AG04449 (cell line): ENCODE measurements at regions not wholly inside any gene's neighbourhood (a gene's known extent, or its start where the extent isn't known, plus 50 kb on each side); places are given as distances from the start of the nearest gene placed in this dataset.

ENCODE experiments used
- CTCF ChIA-PET: fragments of 350-600 bp; formaldehyde crosslinking; extraction: SDS; loops from one replicate; lab custom pipeline; 2021; ENCODE audit warnings: antibody characterized with exemption; lab: Yijun Ruan, JAX
- POLR2A ChIA-PET: fragments of 400-600, 350-600 bp; formaldehyde crosslinking; extraction: SDS; loops from one replicate; lab custom pipeline; 2020; ENCODE audit warnings: antibody characterized with exemption, inconsistent platforms; lab: Yijun Ruan, JAX
- DNase-seq: peaks from one replicate; pipeline ENCODE4 v3.0.0-alpha.2; 2010; ENCODE audit warnings: low read depth, low spot score
- H3K4me3 ChIP-seq: 2 replicates; pipeline ENCODE4 v1.5.1; 2011; ENCODE audit warnings: low read depth, mild to moderate bottlenecking, control low read depth, low read length
- CTCF ChIP-seq: IDR thresholded peaks from one replicate; pipeline ENCODE4 v1.5.1; 2011; ENCODE audit warnings: mild to moderate bottlenecking, moderate library complexity, low read length, control low read depth, inconsistent platforms; ENCODE audit not compliant: insufficient read depth; ENCODE audit errors: missing control alignments

DNA sequence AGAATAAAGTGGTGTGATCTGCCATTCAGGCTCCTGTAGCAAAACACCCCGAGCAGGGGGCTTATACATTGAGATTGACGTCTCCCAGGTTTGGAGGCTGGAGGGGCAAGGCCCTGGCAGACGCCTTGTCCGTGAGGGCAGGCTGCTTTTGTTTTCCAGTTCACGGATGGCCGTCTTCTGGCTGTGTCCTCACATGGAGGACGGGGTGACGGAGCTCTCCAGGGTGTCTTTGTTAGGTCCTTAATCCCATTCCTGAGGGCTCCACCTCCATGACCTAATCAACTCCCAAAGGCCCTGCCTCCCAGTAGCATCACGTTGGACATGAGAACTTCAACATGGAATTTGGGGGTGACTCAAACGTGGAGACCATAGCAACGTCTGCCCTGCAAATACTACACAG, 147.7 kb downstream of the KIF26A start:
- no peak for TF ChIP-seq CTCF
- ChIA-PET POLR2A (no interaction called here), CTCF (no interaction called here)
- no peak overlapping the region for H3K4me3 ChIP-seq
- DNase-seq, result no peak

- no peak for TF ChIP-seq CTCF
- POLR2A ChIA-PET, result no interaction called here
- no peak overlapping the region for H3K4me3 ChIP-seq
- CTCF ChIA-PET, result no interaction called here
- DNase-seq, result no peak
These were observed 148.1 kb downstream of the KIF26A start for GRCh38 chr14:104286496-104286895.

DNA sequence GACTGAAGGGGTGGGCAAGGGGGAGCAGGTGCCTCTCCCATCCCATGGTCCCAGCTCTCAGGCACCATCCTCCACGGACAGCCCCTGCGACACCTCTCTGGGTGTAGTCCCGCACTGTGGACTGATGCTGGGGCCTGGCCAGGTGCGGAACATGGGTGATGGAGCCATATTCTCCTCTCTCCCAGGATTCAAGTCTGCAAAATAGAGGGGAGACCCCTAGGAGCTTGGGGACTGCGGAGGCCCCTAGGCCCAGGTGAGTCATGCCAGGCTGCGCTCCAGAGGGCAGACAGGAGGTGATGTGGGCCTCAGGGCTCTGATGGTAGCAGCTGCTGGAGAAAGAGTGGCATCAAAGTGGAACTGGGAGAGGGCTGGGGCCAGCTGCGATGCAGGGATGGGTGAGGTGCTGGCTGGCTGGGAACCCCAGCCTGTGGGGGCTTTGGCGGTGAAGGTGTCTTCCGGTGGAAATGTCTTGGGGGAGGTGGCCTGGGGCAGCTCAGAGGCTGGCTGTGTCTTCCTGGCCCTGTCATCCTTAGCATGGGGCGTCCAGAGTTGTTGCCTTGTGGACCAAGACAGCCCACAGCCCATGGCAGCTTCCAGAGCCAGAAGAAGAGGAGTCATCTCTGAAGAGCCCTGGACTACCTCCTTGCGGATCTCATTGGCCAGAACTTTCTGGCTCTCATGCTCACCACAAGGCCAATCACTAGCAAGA, 149.1 kb downstream of the KIF26A start:
- no peak overlapping the region for H3K4me3 ChIP-seq
- no peak for TF ChIP-seq CTCF
- no peak for DNase-seq
- CTCF ChIA-PET, result no interaction called here
- POLR2A ChIA-PET, result no interaction called here

DNA sequence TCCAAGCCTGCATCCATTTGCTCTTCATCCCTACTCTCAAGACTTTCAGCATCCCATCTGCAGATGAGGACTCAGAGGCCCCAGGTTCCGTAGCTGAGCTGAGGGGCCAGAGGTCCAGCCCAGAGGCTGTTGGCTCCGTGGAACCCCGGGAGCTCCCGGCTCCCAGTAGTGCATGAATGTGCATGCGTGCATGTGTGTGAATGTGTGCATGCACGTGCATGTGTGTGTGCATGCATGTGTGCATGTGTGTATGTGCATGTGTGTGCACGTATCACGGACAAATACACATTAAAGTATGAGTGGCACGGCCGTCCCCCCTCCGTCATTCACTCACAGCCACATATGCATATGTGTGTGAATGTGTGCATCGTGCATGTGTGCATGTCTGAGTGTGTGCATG, 149.9 kb downstream of the KIF26A start:
- no peak overlapping the region for H3K4me3 ChIP-seq
- ChIA-PET POLR2A (no interaction called here), CTCF (no interaction called here)
- no peak for DNase-seq
- no peak for TF ChIP-seq CTCF

DNA sequence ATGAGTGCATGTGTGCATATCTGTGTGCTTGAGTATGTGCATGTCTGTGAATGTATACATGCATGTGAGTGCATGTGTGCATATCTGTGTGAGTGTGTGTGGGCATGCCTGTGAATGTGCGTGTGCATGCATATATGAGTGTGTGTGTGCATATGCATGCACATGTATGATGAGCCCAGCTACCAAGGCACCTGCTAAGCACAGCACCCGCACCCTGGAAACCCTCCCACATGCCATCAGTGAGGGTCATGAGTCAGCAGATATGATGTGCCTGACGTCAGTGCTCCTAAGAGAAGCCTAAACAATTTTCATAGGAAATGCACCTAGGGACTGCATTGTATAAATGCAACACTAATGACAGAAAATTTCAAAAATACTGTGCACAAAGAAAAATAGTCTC, 151.1 kb downstream of the KIF26A start:
- CTCF ChIA-PET, result no interaction called here
- no peak overlapping the region for H3K4me3 ChIP-seq
- POLR2A ChIA-PET, result no interaction called here

DNA sequence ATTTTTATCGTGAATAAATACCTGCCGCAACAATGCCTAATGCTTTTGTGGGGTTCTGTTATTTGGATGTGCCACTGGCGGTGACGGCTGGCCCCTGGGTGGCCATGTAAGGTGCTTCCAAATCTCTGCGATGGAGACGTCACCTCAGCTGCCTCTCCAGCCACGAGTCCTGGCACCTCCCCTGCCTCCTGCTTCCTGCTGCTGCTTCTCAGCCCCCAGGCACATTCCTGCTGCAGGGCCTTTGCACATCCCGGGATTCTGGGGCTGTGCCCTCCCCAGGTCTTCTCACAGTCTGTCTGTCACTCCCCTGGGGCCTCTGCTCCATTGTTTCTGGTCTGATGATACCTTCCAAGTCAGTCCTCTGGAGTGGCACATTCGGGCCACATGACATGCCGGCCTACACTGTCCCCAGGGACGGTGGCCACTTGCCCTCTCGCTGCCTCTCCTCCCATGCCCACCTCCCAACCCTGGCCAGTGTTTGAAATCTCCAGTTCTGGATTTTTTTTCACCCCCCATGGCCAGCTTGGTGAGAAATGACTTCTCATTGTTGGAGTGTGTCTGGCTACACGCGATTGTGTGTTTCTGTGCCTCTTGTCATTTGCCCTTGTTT, 151.8 kb downstream of the KIF26A start:
- no peak for DNase-seq
- ChIA-PET POLR2A (no interaction called here), CTCF (no interaction called here)
- H3K4me3 ChIP-seq, result no peak overlapping the region
- TF ChIP-seq CTCF, result no peak

More for the DNA sequence above, 151.1 kb downstream of the KIF26A start:
- no peak for TF ChIP-seq CTCF
- DNase-seq, result no peak
